ENCODE measurements at regions not wholly inside any gene's neighbourhood (a gene's known extent, or its start where the extent isn't known, plus 50 kb on each side); places are given as distances from the start of the nearest gene placed in this dataset.

DNA sequence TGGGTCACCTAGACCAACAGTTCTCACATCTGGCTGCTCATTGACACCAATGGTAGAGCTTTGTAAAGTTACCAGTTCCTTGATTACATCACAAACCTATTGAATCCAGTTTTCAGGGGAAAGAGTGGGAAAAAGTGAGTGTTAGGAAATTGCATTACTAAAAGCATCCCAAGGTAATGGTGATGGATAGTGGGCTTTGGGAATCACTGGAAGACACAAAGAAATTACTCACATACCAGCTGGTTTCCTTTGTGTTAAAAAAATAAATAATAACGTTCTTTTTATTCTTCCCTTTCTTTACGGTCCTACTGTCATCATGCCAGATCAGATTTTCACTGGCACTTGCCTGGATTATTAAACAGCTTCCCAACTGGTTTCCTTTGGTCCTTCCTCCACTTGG lies 370.7 kb downstream of the RFPL4B start:
- no peaks in the 10 kb centered on the region for H3K4me1 ChIP-seq
- TF ChIP-seq, protein P1, sequence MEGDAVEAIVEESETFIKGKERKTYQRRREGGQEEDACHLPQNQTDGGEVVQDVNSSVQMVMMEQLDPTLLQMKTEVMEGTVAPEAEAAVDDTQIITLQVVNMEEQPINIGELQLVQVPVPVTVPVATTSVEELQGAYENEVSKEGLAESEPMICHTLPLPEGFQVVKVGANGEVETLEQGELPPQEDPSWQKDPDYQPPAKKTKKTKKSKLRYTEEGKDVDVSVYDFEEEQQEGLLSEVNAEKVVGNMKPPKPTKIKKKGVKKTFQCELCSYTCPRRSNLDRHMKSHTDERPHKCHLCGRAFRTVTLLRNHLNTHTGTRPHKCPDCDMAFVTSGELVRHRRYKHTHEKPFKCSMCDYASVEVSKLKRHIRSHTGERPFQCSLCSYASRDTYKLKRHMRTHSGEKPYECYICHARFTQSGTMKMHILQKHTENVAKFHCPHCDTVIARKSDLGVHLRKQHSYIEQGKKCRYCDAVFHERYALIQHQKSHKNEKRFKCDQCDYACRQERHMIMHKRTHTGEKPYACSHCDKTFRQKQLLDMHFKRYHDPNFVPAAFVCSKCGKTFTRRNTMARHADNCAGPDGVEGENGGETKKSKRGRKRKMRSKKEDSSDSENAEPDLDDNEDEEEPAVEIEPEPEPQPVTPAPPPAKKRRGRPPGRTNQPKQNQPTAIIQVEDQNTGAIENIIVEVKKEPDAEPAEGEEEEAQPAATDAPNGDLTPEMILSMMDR (IDR thresholded peaks at IDR 0.05): no peak
- no peak overlapping the region for H3K27ac ChIP-seq
- no peak for DNase-seq
- H3K4me3 ChIP-seq: no peak overlapping the region
- H3K9me3 ChIP-seq: no peaks in the 10 kb centered on the region
- no peaks in the 10 kb centered on the region for H3K36me3 ChIP-seq
- no peaks in the 10 kb centered on the region for H3K27me3 ChIP-seq
- intact Hi-C loops (cut with DNase I): no loop called here
- H3K9ac ChIP-seq (ENCODE audit: low read depth in 2 of 2, low read length in 2 of 2): no peak overlapping the region

DNA sequence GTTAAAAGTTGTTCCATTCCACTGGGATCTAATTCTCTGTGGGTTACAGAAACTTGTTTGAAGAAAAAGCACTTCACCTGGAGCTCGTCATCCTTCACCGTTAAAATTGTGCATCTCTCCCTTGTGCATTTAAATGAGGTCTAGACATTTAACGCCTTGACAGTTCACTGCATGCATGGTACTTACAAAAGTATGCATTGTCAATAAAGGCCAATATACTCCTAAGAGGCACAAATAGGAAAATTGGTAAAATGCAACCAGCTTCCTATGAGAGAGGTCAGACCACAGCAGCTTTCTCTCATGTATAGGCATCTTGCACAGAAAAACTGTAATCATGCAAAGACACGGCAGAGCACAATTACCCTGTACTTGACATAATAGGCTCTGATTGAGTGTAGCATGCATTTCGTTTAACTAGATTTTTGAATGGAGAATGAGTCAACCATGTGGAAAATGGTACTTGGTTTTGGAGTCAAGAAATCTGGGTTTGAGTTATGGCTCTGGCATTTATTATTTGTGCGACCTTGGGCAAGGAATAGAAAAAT lies 378.5 kb downstream of the RFPL4B start:
- Histone ChIP-seq H3K36me3 (no peaks in the 10 kb centered on the region), H3K9me3 (no peaks in the 10 kb centered on the region), H3K4me1 (no peaks in the 10 kb centered on the region), H3K27ac (no peak overlapping the region), H3K9ac (ENCODE audit: low read depth in 2 of 2, low read length in 2 of 2) (no peak overlapping the region), H3K27me3 (no peaks in the 10 kb centered on the region), H3K4me3 (no peak overlapping the region)
- TF ChIP-seq, protein P1 (IDR thresholded peaks at IDR 0.05): no peak
- intact Hi-C loops (cut with DNase I): no loop called here
- DNase-seq: no peak

GRCh38 chr6:112735129-112735528 lies 388.0 kb downstream of the RFPL4B start:
- Histone ChIP-seq H3K9ac (ENCODE audit: low read depth in 2 of 2, low read length in 2 of 2) (no peak overlapping the region), H3K4me1 (no peaks in the 10 kb centered on the region), H3K9me3 (no peaks in the 10 kb centered on the region), H3K4me3 (no peak overlapping the region), H3K36me3 (no peaks in the 10 kb centered on the region), H3K27ac (no peak overlapping the region), H3K27me3 (no peaks in the 10 kb centered on the region)
- TF ChIP-seq, protein P1 (IDR thresholded peaks at IDR 0.05): no peak
- no peak for DNase-seq
- intact Hi-C loops (cut with DNase I): no loop called here

GRCh38 chr6:112739766-112740165 lies 392.6 kb downstream of the RFPL4B start:
- H3K27ac ChIP-seq: no peak overlapping the region
- no peak overlapping the region for H3K4me3 ChIP-seq
- TF ChIP-seq, protein P1 (IDR thresholded peaks at IDR 0.05): no peak
- no peaks in the 10 kb centered on the region for H3K36me3 ChIP-seq
- no peaks in the 10 kb centered on the region for H3K27me3 ChIP-seq
- H3K9ac ChIP-seq (ENCODE audit: low read depth in 2 of 2, low read length in 2 of 2): no peak overlapping the region
- no peaks in the 10 kb centered on the region for H3K4me1 ChIP-seq
- no peak for DNase-seq
- H3K9me3 ChIP-seq: no peaks in the 10 kb centered on the region
- intact Hi-C loops (cut with DNase I): no loop called here

DNA sequence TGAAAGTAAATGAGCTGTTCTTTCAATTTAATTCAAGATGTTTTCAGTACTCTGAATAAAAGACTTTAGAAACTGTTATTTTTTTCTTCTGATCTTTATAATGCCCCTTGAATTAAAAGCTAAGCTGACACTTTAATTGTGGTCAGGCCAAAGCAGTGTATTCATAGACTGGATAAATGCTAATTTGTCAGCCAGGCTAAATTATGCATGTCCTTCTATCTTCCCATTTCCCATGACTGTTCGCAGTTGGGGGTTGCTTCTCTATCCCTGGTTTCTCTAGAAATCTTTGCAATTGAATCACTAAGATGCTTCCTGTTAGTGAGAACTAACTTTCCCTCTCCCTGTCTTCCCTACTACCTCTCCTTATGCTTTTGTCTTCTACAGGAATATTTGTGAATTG lies 396.2 kb downstream of the RFPL4B start:
- no peak for DNase-seq
- Histone ChIP-seq H3K4me3 (no peak overlapping the region), H3K27ac (no peak overlapping the region), H3K36me3 (no peaks in the 10 kb centered on the region), H3K4me1 (no peaks in the 10 kb centered on the region), H3K9me3 (no peaks in the 10 kb centered on the region), H3K9ac (ENCODE audit: low read depth in 2 of 2, low read length in 2 of 2) (no peak overlapping the region), H3K27me3 (no peaks in the 10 kb centered on the region)
- intact Hi-C loops (cut with DNase I): no loop called here
- TF ChIP-seq, protein P1 (IDR thresholded peaks at IDR 0.05): no peak
